ENCODE measurements at regions not wholly inside any gene's neighbourhood (a gene's known extent, or its start where the extent isn't known, plus 50 kb on each side); places are given as distances from the start of the nearest gene placed in this dataset.

GRCh38 chr11:97982512-97982911, 1038.2 kb upstream of the CNTN5 start:
- Histone ChIP-seq H4K20me1 (ENCODE audit: control insufficient read depth, insufficient read depth, low read depth, low read length) (no peaks in the 10 kb centered on the region), H3K79me2 (ENCODE audit: control insufficient read depth, low read length) (no peaks in the 10 kb centered on the region), H3K9me2 (replicated peaks; ENCODE audit: control insufficient read depth, low read length) (no peaks in the 10 kb centered on the region), H3K4me3 (ENCODE audit: low read length) (no peak overlapping the region), H3F3A (ENCODE audit: control insufficient read depth, insufficient read depth) (no peaks in the 10 kb centered on the region), H3K4me2 (ENCODE audit: low read length) (no peak overlapping the region), H3K9me3 (ENCODE audit: control insufficient read depth, insufficient read depth, low read length) (no peaks in the 10 kb centered on the region), H3K27ac (ENCODE audit: low read depth, low read length) (no peak overlapping the region), H3K36me3 (ENCODE audit: control insufficient read depth, low read length) (no peaks in the 10 kb centered on the region), H3K4me1 (ENCODE audit: control insufficient read depth, low read length) (no peaks in the 10 kb centered on the region), H3K27me3 (ENCODE audit: control insufficient read depth, low read length) (no peaks in the 10 kb centered on the region)
- no peak for TF ChIP-seq EZH2phosphoT487 (IDR thresholded peaks at IDR 0.05; ENCODE audit: borderline replicate concordance, low read length)
- TF ChIP-seq, protein P1, sequence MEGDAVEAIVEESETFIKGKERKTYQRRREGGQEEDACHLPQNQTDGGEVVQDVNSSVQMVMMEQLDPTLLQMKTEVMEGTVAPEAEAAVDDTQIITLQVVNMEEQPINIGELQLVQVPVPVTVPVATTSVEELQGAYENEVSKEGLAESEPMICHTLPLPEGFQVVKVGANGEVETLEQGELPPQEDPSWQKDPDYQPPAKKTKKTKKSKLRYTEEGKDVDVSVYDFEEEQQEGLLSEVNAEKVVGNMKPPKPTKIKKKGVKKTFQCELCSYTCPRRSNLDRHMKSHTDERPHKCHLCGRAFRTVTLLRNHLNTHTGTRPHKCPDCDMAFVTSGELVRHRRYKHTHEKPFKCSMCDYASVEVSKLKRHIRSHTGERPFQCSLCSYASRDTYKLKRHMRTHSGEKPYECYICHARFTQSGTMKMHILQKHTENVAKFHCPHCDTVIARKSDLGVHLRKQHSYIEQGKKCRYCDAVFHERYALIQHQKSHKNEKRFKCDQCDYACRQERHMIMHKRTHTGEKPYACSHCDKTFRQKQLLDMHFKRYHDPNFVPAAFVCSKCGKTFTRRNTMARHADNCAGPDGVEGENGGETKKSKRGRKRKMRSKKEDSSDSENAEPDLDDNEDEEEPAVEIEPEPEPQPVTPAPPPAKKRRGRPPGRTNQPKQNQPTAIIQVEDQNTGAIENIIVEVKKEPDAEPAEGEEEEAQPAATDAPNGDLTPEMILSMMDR (IDR thresholded peaks at IDR 0.05; ENCODE audit: low read depth, low read length, poor library complexity, severe bottlenecking): no peak

DNA sequence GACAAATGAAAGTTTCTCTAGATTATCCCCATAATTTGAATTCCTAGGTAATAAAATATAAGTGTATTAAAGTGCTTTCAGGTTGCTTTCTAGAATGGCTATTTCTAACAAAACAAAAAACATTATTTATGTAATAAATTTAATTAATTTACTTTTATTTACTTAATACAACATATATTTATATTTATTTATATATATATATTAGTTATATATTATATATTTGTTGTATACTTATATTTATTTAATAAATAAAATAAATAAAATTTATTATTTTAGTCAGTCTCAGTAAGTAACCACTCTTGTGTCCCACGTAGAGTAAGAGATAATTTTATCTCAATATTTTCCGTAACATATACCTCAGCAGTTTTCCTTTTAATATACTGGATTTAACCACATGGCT, 1031.6 kb upstream of the CNTN5 start:
- H3F3A ChIP-seq (ENCODE audit: control insufficient read depth, insufficient read depth): no peaks in the 10 kb centered on the region
- no peaks in the 10 kb centered on the region for H3K9me3 ChIP-seq (ENCODE audit: control insufficient read depth, insufficient read depth, low read length)
- H3K79me2 ChIP-seq (ENCODE audit: control insufficient read depth, low read length): no peaks in the 10 kb centered on the region
- no peaks in the 10 kb centered on the region for H3K27me3 ChIP-seq (ENCODE audit: control insufficient read depth, low read length)
- no peaks in the 10 kb centered on the region for H4K20me1 ChIP-seq (ENCODE audit: control insufficient read depth, insufficient read depth, low read depth, low read length)
- no peaks in the 10 kb centered on the region for H3K4me1 ChIP-seq (ENCODE audit: control insufficient read depth, low read length)
- H3K9me2 ChIP-seq (replicated peaks; ENCODE audit: control insufficient read depth, low read length): no peaks in the 10 kb centered on the region
- H3K4me3 ChIP-seq (ENCODE audit: low read length): no peak overlapping the region
- no peaks in the 10 kb centered on the region for H3K36me3 ChIP-seq (ENCODE audit: control insufficient read depth, low read length)
- no peak overlapping the region for H3K27ac ChIP-seq (ENCODE audit: low read depth, low read length)
- no peak overlapping the region for H3K4me2 ChIP-seq (ENCODE audit: low read length)
- no peak for TF ChIP-seq EZH2phosphoT487 (IDR thresholded peaks at IDR 0.05; ENCODE audit: borderline replicate concordance, low read length)
- TF ChIP-seq, protein P1 (IDR thresholded peaks at IDR 0.05; ENCODE audit: low read depth, low read length, poor library complexity, severe bottlenecking): no peak

- no peaks in the 10 kb centered on the region for H3K9me2 ChIP-seq (replicated peaks; ENCODE audit: control insufficient read depth, low read length)
- no peaks in the 10 kb centered on the region for H3K36me3 ChIP-seq (ENCODE audit: control insufficient read depth, low read length)
- no peaks in the 10 kb centered on the region for H3K9me3 ChIP-seq (ENCODE audit: control insufficient read depth, insufficient read depth, low read length)
- no peaks in the 10 kb centered on the region for H3F3A ChIP-seq (ENCODE audit: control insufficient read depth, insufficient read depth)
- H3K4me3 ChIP-seq (ENCODE audit: low read length): no peak overlapping the region
- no peaks in the 10 kb centered on the region for H3K27me3 ChIP-seq (ENCODE audit: control insufficient read depth, low read length)
- no peak for TF ChIP-seq EZH2phosphoT487 (IDR thresholded peaks at IDR 0.05; ENCODE audit: borderline replicate concordance, low read length)
- TF ChIP-seq, protein P1 (IDR thresholded peaks at IDR 0.05; ENCODE audit: low read depth, low read length, poor library complexity, severe bottlenecking): no peak
- H3K79me2 ChIP-seq (ENCODE audit: control insufficient read depth, low read length): no peaks in the 10 kb centered on the region
- no peak overlapping the region for H3K27ac ChIP-seq (ENCODE audit: low read depth, low read length)
- H3K4me1 ChIP-seq (ENCODE audit: control insufficient read depth, low read length): no peaks in the 10 kb centered on the region
- no peaks in the 10 kb centered on the region for H4K20me1 ChIP-seq (ENCODE audit: control insufficient read depth, insufficient read depth, low read depth, low read length)
- H3K4me2 ChIP-seq (ENCODE audit: low read length): no peak overlapping the region
These were observed 1030.4 kb upstream of the CNTN5 start for GRCh38 chr11:97990162-97990920.
